Testis (tissue), 2 donors: ENCODE measurements at regions not wholly inside any gene's neighbourhood (a gene's known extent, or its start where the extent isn't known, plus 50 kb on each side); places are given as distances from the start of the nearest gene placed in this dataset.

ENCODE experiments used
- POLR2A ChIP-seq: fragments of 450-650 bp; IDR thresholded peaks from one replicate; pipeline ENCODE4 v1.6.1; 2017; ENCODE audit warnings: antibody characterized with exemption, mild to moderate bottlenecking, moderate library complexity
- TF ChIP-seq, protein P1 (sequence below), 3 experiments: fragments of 450-650 bp in 2 of 3; fragments of 200-600 bp in 1 of 3; sonication (generic) in 1 of 3; IDR thresholded peaks; one replicate each; pipeline ENCODE4 v1.5.1; 2016 to 2019; ENCODE audit warnings: antibody characterized with exemption in 3 of 3, mild to moderate bottlenecking in 2 of 3, moderate library complexity in 1 of 3

DNA sequence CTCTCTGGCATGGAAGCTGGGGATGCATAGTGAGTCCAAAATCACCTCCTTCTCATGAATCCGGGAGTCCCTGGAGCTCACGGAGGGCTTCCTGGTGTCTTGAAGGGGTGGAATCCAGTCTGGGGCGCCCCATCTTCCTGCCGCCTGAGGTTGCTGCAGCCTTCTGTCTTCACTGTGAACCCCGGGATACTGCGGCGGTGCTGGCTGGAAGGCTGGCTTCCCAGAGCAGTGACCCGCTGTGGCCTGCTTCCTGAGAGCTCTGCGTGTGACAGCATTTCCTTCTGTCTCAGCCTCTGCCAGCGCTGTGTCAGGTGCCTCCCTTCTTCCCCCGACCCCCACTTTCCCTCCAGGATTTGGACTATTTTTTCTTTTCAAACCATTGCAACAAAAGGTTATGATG lies 98.8 kb upstream of the STOX2 start:
- TF ChIP-seq, protein P1, sequence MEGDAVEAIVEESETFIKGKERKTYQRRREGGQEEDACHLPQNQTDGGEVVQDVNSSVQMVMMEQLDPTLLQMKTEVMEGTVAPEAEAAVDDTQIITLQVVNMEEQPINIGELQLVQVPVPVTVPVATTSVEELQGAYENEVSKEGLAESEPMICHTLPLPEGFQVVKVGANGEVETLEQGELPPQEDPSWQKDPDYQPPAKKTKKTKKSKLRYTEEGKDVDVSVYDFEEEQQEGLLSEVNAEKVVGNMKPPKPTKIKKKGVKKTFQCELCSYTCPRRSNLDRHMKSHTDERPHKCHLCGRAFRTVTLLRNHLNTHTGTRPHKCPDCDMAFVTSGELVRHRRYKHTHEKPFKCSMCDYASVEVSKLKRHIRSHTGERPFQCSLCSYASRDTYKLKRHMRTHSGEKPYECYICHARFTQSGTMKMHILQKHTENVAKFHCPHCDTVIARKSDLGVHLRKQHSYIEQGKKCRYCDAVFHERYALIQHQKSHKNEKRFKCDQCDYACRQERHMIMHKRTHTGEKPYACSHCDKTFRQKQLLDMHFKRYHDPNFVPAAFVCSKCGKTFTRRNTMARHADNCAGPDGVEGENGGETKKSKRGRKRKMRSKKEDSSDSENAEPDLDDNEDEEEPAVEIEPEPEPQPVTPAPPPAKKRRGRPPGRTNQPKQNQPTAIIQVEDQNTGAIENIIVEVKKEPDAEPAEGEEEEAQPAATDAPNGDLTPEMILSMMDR (IDR thresholded peaks at IDR 0.05) = no peak
- TF ChIP-seq POLR2A = no peak
